ENCODE measurements at regions not wholly inside any gene's neighbourhood (a gene's known extent, or its start where the extent isn't known, plus 50 kb on each side); places are given as distances from the start of the nearest gene placed in this dataset.

GRCh38 chr4:17030543-17030942 lies 132.1 kb upstream of the LDB2 start:
- no peak for TF ChIP-seq EZH2 (IDR thresholded peaks at IDR 0.05; ENCODE audit: borderline replicate concordance, low read length)
- TF ChIP-seq CTCF (conservative IDR thresholded peaks at IDR 0.05 in 1 of 2, IDR thresholded peaks at IDR 0.05 in 1 of 2; ENCODE audit: extremely low read depth in 1 of 2, insufficient read depth in 1 of 2, low read depth in 1 of 2, low read length in 2 of 2), result no peak

Measured in mammary epithelial cell (primary cell).